K562 (cell line): ENCODE measurements at regions not wholly inside any gene's neighbourhood (a gene's known extent, or its start where the extent isn't known, plus 50 kb on each side); places are given as distances from the start of the nearest gene placed in this dataset.

Source experiments
- ATAC-seq: fragments of 200-7000 bp; cut with Tn5 transposase; 3 replicates; pipeline ENCODE4 v1.9.1; 2020; ENCODE audit warnings: moderate library complexity
- BruUV-seq: library from RNA; stranded (reverse); fragments of 400-500 nt; replicated peaks from 2 replicates; lab custom pipeline; 2021; lab: Mats Ljungman, UMichigan
- CTCF ChIA-PET: fragments of 300-600 bp; formaldehyde crosslinking; extraction: SDS; loops from one replicate; lab custom pipeline; 2021; ENCODE audit warnings: low intra/inter-chr PET ratio; lab: Yijun Ruan, JAX
- POLR2A ChIA-PET: fragments of 300-600, 350-650 bp; sonication (Branson Sonifier 250); formaldehyde crosslinking; extraction: SDS; loops from one replicate; lab custom pipeline; 2021; ENCODE audit warnings: antibody characterized with exemption, inconsistent platforms; lab: Yijun Ruan, JAX
- DNase-seq, 4 experiments: peaks; one replicate each; pipeline versions ENCODE4 v3.0.0 to v3.0.0-alpha.2; 2011 to 2018; ENCODE audit warnings: low spot score in 3 of 4, mixed read lengths in 3 of 4; ENCODE audit errors: extremely low read depth in 1 of 4
- FAIRE-seq: peaks from 2 replicates; lab custom pipeline; 2011; peaks lifted over from hg19 to GRCh38; lab: Jason Lieb, UNC
- H2AFZ ChIP-seq: 2 replicates; pipeline ENCODE4 v1.6.0; 2011; ENCODE audit warnings: low read depth, low read length, control low read depth, inconsistent platforms
- H3K27ac ChIP-seq: fragments of 200-600 bp; 3 replicates; pipeline ENCODE4 v1.8.0; 2011; ENCODE audit warnings: low read depth, mild to moderate bottlenecking, control low read depth, inconsistent platforms, low read length, moderate library complexity, mixed read lengths; ENCODE audit errors: extremely low read depth
- H3K27me3 ChIP-seq, 2 experiments: fragments of 300-600 bp in 1 of 2; 2 replicates in 1 of 2; 3 replicates in 1 of 2; pipeline versions ENCODE4 v1.6.0 to v1.8.0; 2011; ENCODE audit warnings: inconsistent platforms in 2 of 2, low read length in 2 of 2, mild to moderate bottlenecking in 1 of 2, mixed read lengths in 1 of 2, moderate library complexity in 1 of 2; ENCODE audit not compliant: control insufficient read depth in 2 of 2, insufficient read depth in 2 of 2
- H3K36me3 ChIP-seq: fragments of 300-600 bp; 3 replicates; pipeline ENCODE4 v1.8.0; 2011; ENCODE audit warnings: mild to moderate bottlenecking, low read length, inconsistent platforms; ENCODE audit not compliant: control insufficient read depth, insufficient read depth
- H3K4me1 ChIP-seq, 2 experiments: fragments of 200-600 bp in 1 of 2; replicated peaks in 1 of 2; 2 replicates in 1 of 2; 3 replicates in 1 of 2; pipeline versions ENCODE4 v1.5.1 to v1.8.0; 2011; ENCODE audit warnings: inconsistent platforms in 2 of 2, low read length in 2 of 2, mild to moderate bottlenecking in 1 of 2, mixed read lengths in 1 of 2, moderate library complexity in 1 of 2; ENCODE audit not compliant: control insufficient read depth in 2 of 2, insufficient read depth in 2 of 2
- H3K4me2 ChIP-seq: 2 replicates; pipeline ENCODE4 v1.6.1; 2011; ENCODE audit warnings: low read length, control low read depth, inconsistent platforms, mixed read lengths; ENCODE audit not compliant: insufficient read depth
- H3K4me3 ChIP-seq: fragments of 200-600 bp; sonication (generic), shearing (Covaris generic); 2 replicates; pipeline ENCODE4 v1.5.1; 2016; ENCODE audit warnings: control low read depth, inconsistent platforms
- H3K79me2 ChIP-seq: fragments of 200-600 bp; 3 replicates; pipeline ENCODE4 v1.8.0; 2011; ENCODE audit warnings: low read length, inconsistent platforms; ENCODE audit not compliant: control insufficient read depth, insufficient read depth
- H3K9ac ChIP-seq, 2 experiments: 2 replicates each; pipeline versions ENCODE4 v1.6.0 to v1.6.1; 2011; ENCODE audit warnings: low read depth in 2 of 2, low read length in 2 of 2, control low read depth in 1 of 2, inconsistent platforms in 1 of 2, mild to moderate bottlenecking in 1 of 2, mixed read lengths in 1 of 2; ENCODE audit not compliant: insufficient read depth in 1 of 2
- H3K9me1 ChIP-seq: one replicate; pipeline ENCODE4 v1.6.0; 2011; ENCODE audit warnings: inconsistent platforms, mild to moderate bottlenecking, low read length, moderate library complexity; ENCODE audit not compliant: control insufficient read depth, insufficient read depth
- H3K9me3 ChIP-seq: replicated peaks from 2 replicates; pipeline ENCODE4 v1.5.1; 2011; ENCODE audit warnings: low read depth, low read length, inconsistent platforms; ENCODE audit not compliant: control insufficient read depth, insufficient read depth
- H4K20me1 ChIP-seq: replicated peaks from 2 replicates; pipeline ENCODE4 v1.6.1; 2011; ENCODE audit warnings: low read length, inconsistent platforms, mixed read lengths; ENCODE audit not compliant: control insufficient read depth, insufficient read depth
- ADNP ChIP-seq: fragments of 200-800 bp; sonication (Bioruptor generic); IDR thresholded peaks from 2 replicates; pipeline ENCODE4 v1.6.1; 2016; ENCODE audit warnings: missing genetic modification characterization, missing compliant biosample characterization
- BCL6 ChIP-seq: fragments of 250-450 bp; sonication (Bioruptor Pico); IDR thresholded peaks from 2 replicates; pipeline ENCODE4 v1.4.0; 2020
- BDP1 ChIP-seq: IDR thresholded peaks from 3 replicates; pipeline ENCODE4 v1.6.1; 2011; ENCODE audit not compliant: insufficient read length, insufficient read depth
- CHAMP1 ChIP-seq: fragments of 450-650 bp; IDR thresholded peaks from 2 replicates; pipeline ENCODE4 v1.6.1; 2016; ENCODE audit warnings: mild to moderate bottlenecking
- CUX1 ChIP-seq: fragments of 200-800 bp; sonication (Bioruptor generic); IDR thresholded peaks from 2 replicates; pipeline ENCODE4 v1.6.1; 2016; ENCODE audit warnings: missing genetic modification characterization, missing compliant biosample characterization
- KDM1A ChIP-seq, 2 experiments: fragments of 450-650 bp; IDR thresholded peaks; 2 replicates each; pipeline ENCODE4 v1.6.1; 2016; ENCODE audit warnings: mild to moderate bottlenecking in 2 of 2
- LARP7 ChIP-seq: fragments of 450-650 bp; IDR thresholded peaks from 2 replicates; pipeline ENCODE4 v1.6.1; 2016
- MAFG ChIP-seq: fragments of 450-650 bp; conservative IDR thresholded peaks from 2 replicates; pipeline ENCODE4 v1.6.1; 2016; ENCODE audit warnings: missing genetic modification characterization, missing compliant biosample characterization
- SPI1 ChIP-seq: IDR thresholded peaks from 2 replicates; pipeline ENCODE4 v1.6.1; 2011; ENCODE audit warnings: low read depth, low read length, control low read depth, borderline replicate concordance
- ZNF274 ChIP-seq: IDR thresholded peaks from 2 replicates; pipeline ENCODE4 v1.6.1; 2011; ENCODE audit warnings: low read depth, mild to moderate bottlenecking, low read length, moderate library complexity, borderline replicate concordance
- ZNF384 ChIP-seq: IDR thresholded peaks from 2 replicates; pipeline ENCODE4 v1.6.1; 2012; ENCODE audit warnings: low read depth, low read length, improper control_type of control experiment
- WGBS: fragments of 100-300 bp; shearing (Covaris generic); methylation state at CpG from one replicate; pipeline ENCODE4 v1.1.6; 2016; ENCODE audit warnings: low coverage, mixed read lengths; ENCODE audit not compliant: insufficient coverage; ENCODE audit errors: missing lambda C conversion rate; 5-methylcytosine and 5-hydroxymethylcytosine counted together
- in situ Hi-C: fragments of 300-500 bp; cut with MboI; formaldehyde crosslinking; loops from 4 replicates; pipeline ENCODE4 v1.15.0; 2018; ENCODE audit warnings: inconsistent platforms, mixed read lengths
- intact Hi-C: fragments of 100-400 bp; cut with micrococcal nuclease; formaldehyde crosslinking; loops from 2 replicates; pipeline ENCODE4 v1.14.2; 2022

- Histone ChIP-seq H3K9me1 (no peaks in the 10 kb centered on the region), H3K27ac (no peak overlapping the region), H3K79me2 (no peaks in the 10 kb centered on the region), H3K36me3 (no peaks in the 10 kb centered on the region), H4K20me1 (no peaks in the 10 kb centered on the region), H2AFZ (no peak overlapping the region), H3K4me1 (no peaks in the 10 kb centered on the region), H3K4me3 (no peak overlapping the region), H3K9me3 (no peaks in the 10 kb centered on the region), H3K27me3 (no peaks in the 10 kb centered on the region), H3K4me2 (no peak overlapping the region), H3K9ac (no peak overlapping the region)
- no peak for TF ChIP-seq SPI1
- TF ChIP-seq ZNF274 = no peak
- TF ChIP-seq BCL6 (CRISPR knock-in tag) = no peak
- TF ChIP-seq MAFG = no peak
- CTCF ChIA-PET = no interaction called here
- ATAC-seq (no peak), FAIRE-seq (no peak), DNase-seq (no peak)
- in situ Hi-C loops (no loop called here), intact Hi-C loops (no loop called here)
- BruUV-seq = no TSS peak
- POLR2A ChIA-PET = no interaction called here
- WGBS = 0% methylated on average over 4 of the region's 4 CpGs
Observed at GRCh38 chr5:4969351-4969750, 170.8 kb upstream of the ADAMTS16 start.

GRCh38 chr5:4970171-4970570 lies 170.0 kb upstream of the ADAMTS16 start:
- in situ Hi-C loops = no loop called here
- H3K79me2 ChIP-seq = no peaks in the 10 kb centered on the region
- POLR2A ChIA-PET = no interaction called here
- no peaks in the 10 kb centered on the region for H3K9me1 ChIP-seq
- ATAC-seq (no peak), FAIRE-seq (no peak), DNase-seq (no peak)
- H3K36me3 ChIP-seq = no peaks in the 10 kb centered on the region
- no peak overlapping the region for H3K9ac ChIP-seq
- H3K9me3 ChIP-seq = no peaks in the 10 kb centered on the region
- intact Hi-C loops = no loop called here
- BruUV-seq = no TSS peak
- no peaks in the 10 kb centered on the region for H3K4me1 ChIP-seq
- TF ChIP-seq CUX1 (no peak), CHAMP1 (no peak), BDP1 (no peak), ZNF384 (no peak), KDM1A (IDR thresholded peaks at IDR 0.05) (no peak), ADNP (tag) (no peak), LARP7 (no peak)
- WGBS = 1% methylated on average over 4 of the region's 4 CpGs
- no peaks in the 10 kb centered on the region for H3K27me3 ChIP-seq
- H4K20me1 ChIP-seq = no peaks in the 10 kb centered on the region
- H3K27ac ChIP-seq = no peak overlapping the region
- CTCF ChIA-PET = no interaction called here
- no peak overlapping the region for H3K4me2 ChIP-seq
- H3K4me3 ChIP-seq = no peak overlapping the region
- H2AFZ ChIP-seq = no peak overlapping the region
